ENCODE measurements at regions not wholly inside any gene's neighbourhood (a gene's known extent, or its start where the extent isn't known, plus 50 kb on each side); places are given as distances from the start of the nearest gene placed in this dataset.

- no peak for TF ChIP-seq CTCF (IDR thresholded peaks at IDR 0.05; ENCODE audit: extremely low read depth, low read depth, low read length)
- H2AFZ ChIP-seq (ENCODE audit: low read length) = no peak overlapping the region
- no peak for DNase-seq (ENCODE audit: insufficient read length, low spot score, missing footprints)
Measured at GRCh38 chr21:16644685-16645084, 868.2 kb upstream of the CXADR start.

GRCh38 chr21:16650714-16651366 is 862.0 kb upstream of the CXADR start:
- no peak for TF ChIP-seq CTCF (IDR thresholded peaks at IDR 0.05; ENCODE audit: extremely low read depth, low read depth, low read length)
- H3K9me3 ChIP-seq (ENCODE audit: low read depth, low read length) = no peaks in the 10 kb centered on the region
- no peak overlapping the region for H3K27ac ChIP-seq (ENCODE audit: low read depth, low read length)
- H3K4me2 ChIP-seq (ENCODE audit: insufficient read depth, low read length) = no peak overlapping the region
- no peak overlapping the region for H3K4me3 ChIP-seq (ENCODE audit: insufficient read depth, low read length)
- no peaks in the 10 kb centered on the region for H3K36me3 ChIP-seq (ENCODE audit: insufficient read depth, low read length)
- H3K27me3 ChIP-seq (ENCODE audit: insufficient read depth, low read length) = no peaks in the 10 kb centered on the region
- no peak for DNase-seq (ENCODE audit: insufficient read length, low spot score, missing footprints)
- no peak overlapping the region for H2AFZ ChIP-seq (ENCODE audit: low read length)
- H3K79me2 ChIP-seq (ENCODE audit: insufficient read depth, low read length) = no peaks in the 10 kb centered on the region
- peaks cover 2% of the 10 kb centered on the region for H3K4me1 ChIP-seq (ENCODE audit: insufficient read depth, low read length)
- no peaks in the 10 kb centered on the region for H4K20me1 ChIP-seq (ENCODE audit: insufficient read depth, low read length)

More at GRCh38 chr21:16644685-16645084, 868.2 kb upstream of the CXADR start:
- H3K4me1 ChIP-seq (ENCODE audit: insufficient read depth, low read length) = peaks cover 2% of the 10 kb centered on the region
- no peaks in the 10 kb centered on the region for H4K20me1 ChIP-seq (ENCODE audit: insufficient read depth, low read length)
- no peaks in the 10 kb centered on the region for H3K27me3 ChIP-seq (ENCODE audit: insufficient read depth, low read length)
- no peak overlapping the region for H3K4me2 ChIP-seq (ENCODE audit: insufficient read depth, low read length)
- no peaks in the 10 kb centered on the region for H3K9me3 ChIP-seq (ENCODE audit: low read depth, low read length)
- H3K27ac ChIP-seq (ENCODE audit: low read depth, low read length) = no peak overlapping the region
- H3K4me3 ChIP-seq (ENCODE audit: insufficient read depth, low read length) = no peak overlapping the region
- no peaks in the 10 kb centered on the region for H3K36me3 ChIP-seq (ENCODE audit: insufficient read depth, low read length)
- no peaks in the 10 kb centered on the region for H3K79me2 ChIP-seq (ENCODE audit: insufficient read depth, low read length)

- Histone ChIP-seq H3K4me1 (ENCODE audit: insufficient read depth, low read length) (peaks cover 2% of the 10 kb centered on the region), H3K4me2 (ENCODE audit: insufficient read depth, low read length) (no peak overlapping the region), H3K36me3 (ENCODE audit: insufficient read depth, low read length) (no peaks in the 10 kb centered on the region), H3K9me3 (ENCODE audit: low read depth, low read length) (no peaks in the 10 kb centered on the region), H3K27ac (ENCODE audit: low read depth, low read length) (no peak overlapping the region), H2AFZ (ENCODE audit: low read length) (no peak overlapping the region), H3K27me3 (ENCODE audit: insufficient read depth, low read length) (no peaks in the 10 kb centered on the region), H4K20me1 (ENCODE audit: insufficient read depth, low read length) (no peaks in the 10 kb centered on the region), H3K4me3 (ENCODE audit: insufficient read depth, low read length) (no peak overlapping the region), H3K79me2 (ENCODE audit: insufficient read depth, low read length) (no peaks in the 10 kb centered on the region)
- TF ChIP-seq CTCF (IDR thresholded peaks at IDR 0.05; ENCODE audit: extremely low read depth, low read depth, low read length) = no peak
- DNase-seq (ENCODE audit: insufficient read length, low spot score, missing footprints) = no peak
Measured at GRCh38 chr21:16651956-16652355, 860.9 kb upstream of the CXADR start.

GRCh38 chr21:16663436-16663835 is 849.4 kb upstream of the CXADR start:
- DNase-seq (ENCODE audit: insufficient read length, low spot score, missing footprints) = no peak
- Histone ChIP-seq H3K9me3 (ENCODE audit: low read depth, low read length) (no peaks in the 10 kb centered on the region), H3K79me2 (ENCODE audit: insufficient read depth, low read length) (no peaks in the 10 kb centered on the region), H3K27ac (ENCODE audit: low read depth, low read length) (no peak overlapping the region), H3K4me2 (ENCODE audit: insufficient read depth, low read length) (no peak overlapping the region), H3K4me1 (ENCODE audit: insufficient read depth, low read length) (no peaks in the 10 kb centered on the region), H3K36me3 (ENCODE audit: insufficient read depth, low read length) (no peaks in the 10 kb centered on the region), H3K4me3 (ENCODE audit: insufficient read depth, low read length) (no peak overlapping the region), H4K20me1 (ENCODE audit: insufficient read depth, low read length) (no peaks in the 10 kb centered on the region), H3K27me3 (ENCODE audit: insufficient read depth, low read length) (no peaks in the 10 kb centered on the region), H2AFZ (ENCODE audit: low read length) (no peak overlapping the region)
- TF ChIP-seq CTCF (IDR thresholded peaks at IDR 0.05; ENCODE audit: extremely low read depth, low read depth, low read length) = no peak
